ENCODE measurements at regions not wholly inside any gene's neighbourhood (a gene's known extent, or its start where the extent isn't known, plus 50 kb on each side); places are given as distances from the start of the nearest gene placed in this dataset.

- TF ChIP-seq, protein P1, sequence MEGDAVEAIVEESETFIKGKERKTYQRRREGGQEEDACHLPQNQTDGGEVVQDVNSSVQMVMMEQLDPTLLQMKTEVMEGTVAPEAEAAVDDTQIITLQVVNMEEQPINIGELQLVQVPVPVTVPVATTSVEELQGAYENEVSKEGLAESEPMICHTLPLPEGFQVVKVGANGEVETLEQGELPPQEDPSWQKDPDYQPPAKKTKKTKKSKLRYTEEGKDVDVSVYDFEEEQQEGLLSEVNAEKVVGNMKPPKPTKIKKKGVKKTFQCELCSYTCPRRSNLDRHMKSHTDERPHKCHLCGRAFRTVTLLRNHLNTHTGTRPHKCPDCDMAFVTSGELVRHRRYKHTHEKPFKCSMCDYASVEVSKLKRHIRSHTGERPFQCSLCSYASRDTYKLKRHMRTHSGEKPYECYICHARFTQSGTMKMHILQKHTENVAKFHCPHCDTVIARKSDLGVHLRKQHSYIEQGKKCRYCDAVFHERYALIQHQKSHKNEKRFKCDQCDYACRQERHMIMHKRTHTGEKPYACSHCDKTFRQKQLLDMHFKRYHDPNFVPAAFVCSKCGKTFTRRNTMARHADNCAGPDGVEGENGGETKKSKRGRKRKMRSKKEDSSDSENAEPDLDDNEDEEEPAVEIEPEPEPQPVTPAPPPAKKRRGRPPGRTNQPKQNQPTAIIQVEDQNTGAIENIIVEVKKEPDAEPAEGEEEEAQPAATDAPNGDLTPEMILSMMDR (conservative IDR thresholded peaks at IDR 0.05 in 1 of 2, IDR thresholded peaks at IDR 0.05 in 1 of 2; ENCODE audit: low read depth in 1 of 2, low read length in 2 of 2), result no peak
- TF ChIP-seq EZH2 (IDR thresholded peaks at IDR 0.05; ENCODE audit: low read length, missing control alignments), result no peak
These were observed 531.5 kb upstream of the USP24 start for GRCh38 chr1:55746710-55747109.
